Skeletal muscle tissue (tissue), 3 donors: ENCODE measurements at regions not wholly inside any gene's neighbourhood (a gene's known extent, or its start where the extent isn't known, plus 50 kb on each side); places are given as distances from the start of the nearest gene placed in this dataset.
"Not testable (repeated sequence)": the region's sequence is repeated elsewhere in the genome, so short reads cannot be mapped to it uniquely, and the experiment has no call there.

ENCODE experiments used
- H3K27ac ChIP-seq: one replicate; pipeline ENCODE4 v1.7.0; 2013; ENCODE audit warnings: mild to moderate bottlenecking, low read depth, low read length, inconsistent platforms
- H3K27me3 ChIP-seq, 3 donors: one replicate each; pipeline ENCODE4 v1.7.0; 2013; ENCODE audit warnings: low read length in 3 of 3; ENCODE audit not compliant: control insufficient read depth in 3 of 3, insufficient read depth in 3 of 3
- H3K36me3 ChIP-seq, 3 donors: one replicate each; pipeline ENCODE4 v1.7.0; 2013; ENCODE audit warnings: low read length in 3 of 3; ENCODE audit not compliant: control insufficient read depth in 3 of 3, insufficient read depth in 3 of 3
- H3K4me1 ChIP-seq, 3 donors: one replicate each; pipeline ENCODE4 v1.7.0; 2013; ENCODE audit warnings: low read length in 3 of 3, mild to moderate bottlenecking in 3 of 3; ENCODE audit not compliant: control insufficient read depth in 3 of 3, insufficient read depth in 3 of 3
- H3K4me3 ChIP-seq, 3 donors: one replicate each; pipeline ENCODE4 v1.7.0; 2013; ENCODE audit warnings: low read length in 3 of 3
- H3K9ac ChIP-seq, 3 donors: one replicate each; pipeline ENCODE4 v1.7.0; 2013; ENCODE audit warnings: low read length in 3 of 3, mild to moderate bottlenecking in 3 of 3, moderate library complexity in 2 of 3, low read depth in 1 of 3
- H3K9me3 ChIP-seq, 3 donors: one replicate each; pipeline ENCODE4 v1.7.0; 2013; ENCODE audit warnings: low read length in 3 of 3; ENCODE audit not compliant: control insufficient read depth in 3 of 3
- donor health status: Osteomylitis.

DNA sequence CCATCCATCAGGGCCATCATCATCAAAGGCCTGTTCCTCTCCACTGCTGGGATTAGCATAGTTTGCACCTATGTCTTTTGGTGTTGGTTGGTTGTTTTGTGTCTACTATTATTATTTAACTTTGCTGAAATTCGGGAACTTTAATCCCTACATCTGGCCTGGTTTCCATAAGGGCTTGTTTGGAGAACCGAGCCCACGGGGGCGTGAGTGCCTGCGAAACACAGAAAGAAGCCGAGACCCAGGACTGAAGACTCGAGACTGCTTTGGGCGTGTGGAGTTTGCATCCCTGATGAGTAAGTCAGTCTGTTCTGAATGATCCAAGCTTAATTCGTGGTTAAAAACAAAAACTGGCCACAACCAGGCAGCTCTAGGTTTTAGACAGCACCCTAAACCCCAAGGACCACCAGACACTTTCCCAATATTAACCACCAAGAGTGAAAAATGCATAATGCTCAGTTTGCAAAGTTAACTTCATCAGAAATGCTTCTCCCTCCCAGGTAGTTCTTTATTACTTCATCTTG, 195.6 kb downstream of the BCL2L11 start:
- H3K4me3 ChIP-seq, H3K27ac ChIP-seq, H3K9ac ChIP-seq, H3K4me1 ChIP-seq, H3K27me3 ChIP-seq, H3K36me3 ChIP-seq, H3K9me3 ChIP-seq: not testable (repeated sequence)

DNA sequence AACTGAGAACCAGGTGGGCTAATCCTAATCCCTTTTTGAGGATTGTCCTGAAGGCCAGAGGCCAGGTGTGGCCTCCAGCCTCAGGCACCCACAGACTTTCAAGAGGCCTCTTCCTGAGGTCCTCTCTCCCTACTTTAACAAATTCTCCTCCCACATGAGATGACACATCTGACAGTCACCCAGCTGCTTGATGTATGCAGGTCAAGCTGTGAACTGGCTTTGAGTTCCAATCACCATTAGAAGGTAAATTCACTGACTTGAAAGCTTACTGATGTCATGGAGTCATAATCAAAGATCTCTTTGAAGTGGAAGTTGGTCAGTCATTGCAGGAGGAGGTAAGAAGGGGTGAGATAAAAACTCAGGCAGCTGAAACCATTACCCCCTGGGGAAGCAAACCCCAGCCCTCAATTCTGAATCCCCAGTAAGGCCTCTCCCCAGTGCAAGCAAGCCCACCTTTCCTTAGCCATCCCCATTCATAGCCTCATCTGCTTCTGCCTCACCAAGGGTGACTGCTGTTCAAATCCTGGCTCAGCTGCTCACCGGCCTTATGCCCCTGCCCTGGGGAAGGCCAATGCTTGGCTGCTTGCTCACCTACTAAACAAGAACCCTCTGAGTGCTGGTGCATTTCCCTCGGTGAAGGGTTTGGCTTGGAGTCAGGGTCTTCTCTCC, 196.3 kb downstream of the BCL2L11 start:
- H3K9ac ChIP-seq, H3K27me3 ChIP-seq, H3K4me3 ChIP-seq, H3K36me3 ChIP-seq, H3K9me3 ChIP-seq, H3K27ac ChIP-seq, H3K4me1 ChIP-seq: not testable (repeated sequence)

DNA sequence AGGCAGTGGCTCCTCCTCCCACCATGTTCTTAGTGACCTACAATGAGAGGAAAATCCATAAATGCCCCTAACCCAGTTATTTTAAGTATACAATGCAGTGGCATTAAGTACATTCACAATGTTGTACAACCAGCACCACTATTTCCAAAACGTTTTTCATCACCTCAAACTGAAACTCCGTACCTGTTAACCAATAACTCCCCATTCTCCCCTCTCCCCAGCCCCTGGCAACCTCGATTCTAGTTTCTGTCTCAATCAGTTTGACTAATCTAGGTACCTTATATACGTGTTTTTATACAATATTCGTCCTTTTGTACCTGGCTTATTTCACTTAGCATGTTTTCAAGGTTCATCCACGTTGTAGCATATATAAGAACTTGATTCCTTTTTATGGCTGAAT, 198.8 kb downstream of the BCL2L11 start:
- H3K4me1 ChIP-seq, H3K36me3 ChIP-seq, H3K27me3 ChIP-seq, H3K4me3 ChIP-seq, H3K27ac ChIP-seq, H3K9ac ChIP-seq, H3K9me3 ChIP-seq: not testable (repeated sequence)

DNA sequence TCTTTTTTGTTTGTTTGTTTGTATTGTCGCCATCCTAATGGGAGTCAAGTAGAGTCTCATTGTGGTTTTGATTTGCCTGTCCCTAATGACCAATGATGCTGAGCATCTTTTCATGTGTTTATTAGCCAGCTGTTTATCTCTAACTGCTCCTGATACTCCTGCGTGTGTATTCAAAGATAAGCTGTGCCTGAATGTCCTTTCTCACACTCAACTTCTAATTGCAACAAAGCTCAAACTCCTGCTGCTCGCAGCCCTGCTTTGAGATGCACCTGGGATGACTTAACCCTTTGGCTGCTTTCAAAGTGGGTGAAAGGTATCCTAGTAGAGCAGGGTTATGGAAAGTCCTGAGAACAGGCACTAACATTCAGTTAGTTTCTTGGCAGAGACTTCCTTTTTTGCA, 199.6 kb downstream of the BCL2L11 start:
- H3K27me3 ChIP-seq, H3K9me3 ChIP-seq, H3K36me3 ChIP-seq, H3K4me3 ChIP-seq, H3K9ac ChIP-seq, H3K27ac ChIP-seq, H3K4me1 ChIP-seq: not testable (repeated sequence)

DNA sequence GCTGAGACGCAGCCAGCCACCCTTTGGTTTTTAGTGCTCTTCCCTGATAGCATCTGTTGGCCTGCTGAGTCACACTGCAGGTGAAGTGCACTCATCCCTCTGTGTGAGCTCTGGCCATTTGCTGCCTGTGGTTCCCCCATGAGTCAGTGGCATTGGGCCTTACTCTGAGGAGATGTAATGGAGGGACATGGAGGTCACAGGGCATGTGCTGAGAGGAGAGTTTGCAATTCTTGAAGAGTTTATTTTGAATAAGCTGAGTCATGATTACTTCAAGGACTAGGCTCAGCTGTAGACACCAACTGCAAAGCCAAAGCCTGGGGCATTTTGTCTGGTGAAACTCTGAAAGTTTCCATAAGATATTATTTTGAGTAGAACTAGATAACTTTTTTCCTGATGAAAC, 200.3 kb downstream of the BCL2L11 start:
- H3K9me3 ChIP-seq, H3K4me3 ChIP-seq, H3K27ac ChIP-seq, H3K27me3 ChIP-seq, H3K36me3 ChIP-seq, H3K9ac ChIP-seq, H3K4me1 ChIP-seq: not testable (repeated sequence)

DNA sequence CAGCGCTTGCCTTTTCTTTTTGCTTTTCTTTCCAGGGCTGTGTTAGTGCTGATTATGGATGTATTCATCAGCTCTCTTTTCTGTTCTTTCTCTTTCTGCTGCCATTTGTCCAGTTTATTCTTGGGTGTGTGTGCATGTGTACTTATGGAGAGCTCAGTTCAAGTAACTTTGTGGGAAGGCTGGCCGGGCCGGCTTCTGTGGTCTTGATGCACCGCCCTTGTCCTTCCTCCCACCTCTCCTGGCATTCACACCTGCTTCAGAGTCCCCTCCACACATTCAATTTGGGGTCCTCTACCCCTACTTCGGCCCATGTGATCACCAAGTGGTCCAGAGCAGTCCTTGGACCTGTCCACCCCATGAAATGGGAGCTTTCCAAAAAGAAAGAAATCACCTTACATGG, 202.7 kb downstream of the BCL2L11 start:
- not testable (repeated sequence) for H3K27ac ChIP-seq, H3K27me3 ChIP-seq, H3K9ac ChIP-seq, H3K4me3 ChIP-seq, H3K4me1 ChIP-seq, H3K9me3 ChIP-seq, H3K36me3 ChIP-seq

DNA sequence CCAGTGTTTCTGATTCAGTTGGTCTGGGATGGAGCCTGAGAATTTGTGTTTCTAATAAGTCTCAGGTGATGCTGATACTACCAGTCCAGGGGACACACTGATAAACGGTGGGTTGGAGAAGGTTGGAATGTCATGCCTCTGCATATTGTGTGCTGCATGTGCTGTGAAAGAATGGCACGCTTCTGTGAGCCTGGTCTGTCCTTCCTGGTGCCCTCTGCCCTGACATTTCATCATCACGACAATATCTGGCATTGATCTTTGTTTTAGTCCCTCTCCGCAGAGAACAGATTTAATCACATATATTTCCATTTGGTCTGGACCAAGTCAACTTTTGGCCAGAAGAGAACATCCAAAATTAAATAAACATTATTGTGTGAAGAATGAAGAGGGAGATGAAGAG, 207.0 kb downstream of the BCL2L11 start:
- H3K27ac ChIP-seq, H3K9ac ChIP-seq, H3K27me3 ChIP-seq, H3K4me1 ChIP-seq, H3K36me3 ChIP-seq, H3K4me3 ChIP-seq, H3K9me3 ChIP-seq: not testable (repeated sequence)

DNA sequence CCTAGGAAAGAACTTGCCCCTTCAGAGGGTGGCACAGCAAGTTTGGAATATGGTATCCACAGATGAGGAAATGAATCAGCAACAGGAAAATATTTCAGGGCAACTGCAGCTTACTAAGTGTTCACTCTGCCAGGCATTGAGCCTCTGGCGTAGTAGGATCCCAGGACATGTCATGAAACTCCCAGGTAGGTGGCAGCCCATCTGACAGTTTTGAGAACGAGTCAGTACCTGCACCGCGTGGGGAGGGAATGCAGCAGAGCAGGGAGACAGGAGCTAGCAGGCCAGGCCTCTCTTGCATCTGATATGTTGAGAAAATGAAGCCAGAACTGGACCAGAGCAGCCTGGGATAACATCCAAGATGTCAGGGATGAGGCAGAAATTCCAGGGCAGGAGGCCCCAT, 208.6 kb downstream of the BCL2L11 start:
- not testable (repeated sequence) for H3K9me3 ChIP-seq, H3K36me3 ChIP-seq, H3K4me3 ChIP-seq, H3K9ac ChIP-seq, H3K27ac ChIP-seq, H3K27me3 ChIP-seq, H3K4me1 ChIP-seq

DNA sequence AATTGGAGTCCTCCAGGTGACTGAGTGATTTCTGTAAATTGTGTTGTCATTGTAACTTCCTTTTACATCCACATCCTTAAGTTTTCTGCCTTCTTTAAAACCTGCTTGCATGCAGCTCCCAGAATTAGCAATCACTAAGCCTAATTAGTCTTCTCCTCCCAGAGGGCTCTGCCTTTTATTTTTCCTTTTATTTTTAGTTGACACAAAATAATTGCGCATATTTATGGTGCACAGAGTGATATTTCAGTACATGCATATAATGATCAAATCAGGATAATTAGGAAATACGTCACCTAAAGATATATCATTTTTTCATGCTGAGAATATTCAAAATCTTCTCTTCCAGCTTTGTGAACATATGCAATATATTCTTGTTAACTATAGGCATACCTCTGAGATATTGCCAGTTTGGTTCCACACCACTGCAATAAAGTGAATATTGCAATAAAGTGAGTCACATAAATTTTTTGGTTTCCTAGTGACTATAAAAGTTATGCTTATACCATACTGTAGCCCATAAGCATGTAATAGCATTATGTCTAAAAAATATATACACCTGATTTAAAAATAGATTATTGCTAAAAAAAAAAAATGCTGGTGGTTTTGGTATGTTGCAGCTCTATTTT, 210.5 kb downstream of the BCL2L11 start:
- H3K4me3 ChIP-seq, H3K4me1 ChIP-seq, H3K9me3 ChIP-seq, H3K27me3 ChIP-seq, H3K9ac ChIP-seq, H3K36me3 ChIP-seq, H3K27ac ChIP-seq: not testable (repeated sequence)

DNA sequence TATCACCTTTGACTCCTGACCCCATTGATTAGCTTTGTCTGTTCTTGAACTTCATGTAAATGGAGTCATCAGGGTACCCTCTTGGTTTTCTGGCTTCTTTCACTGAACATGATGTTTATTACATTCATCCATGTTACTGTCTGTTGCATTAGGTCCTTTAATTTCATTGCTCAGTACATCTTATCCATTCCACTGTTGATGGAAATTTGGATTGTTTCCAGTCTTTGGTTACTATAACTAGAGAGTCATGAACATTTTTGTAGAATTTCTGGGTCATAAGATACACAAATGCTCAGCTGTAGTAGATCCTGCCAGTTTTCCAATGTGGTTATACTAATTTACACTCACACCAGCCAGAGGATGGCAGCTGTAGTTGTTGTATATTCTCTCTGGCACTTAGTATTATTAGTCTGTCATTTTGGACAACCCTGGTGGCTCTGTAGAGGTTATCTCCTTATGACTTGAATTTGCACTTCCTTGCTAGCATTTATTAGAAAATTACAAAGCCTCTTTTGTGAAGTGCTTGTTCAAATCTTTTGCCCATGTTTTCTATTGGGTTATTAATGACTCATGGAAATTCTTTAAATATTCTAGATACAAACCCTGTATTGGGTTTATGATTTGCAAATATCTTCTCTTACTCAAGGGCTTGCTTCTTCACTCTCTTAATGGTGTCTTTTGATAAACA, 214.7 kb downstream of the BCL2L11 start:
- not testable (repeated sequence) for H3K36me3 ChIP-seq, H3K9me3 ChIP-seq, H3K4me3 ChIP-seq, H3K27me3 ChIP-seq, H3K9ac ChIP-seq, H3K27ac ChIP-seq, H3K4me1 ChIP-seq
